Activated B cell treated with CpG ODN at 0.5 μM for 24 hours (primary cell): ENCODE measurements at regions not wholly inside any gene's neighbourhood (a gene's known extent, or its start where the extent isn't known, plus 50 kb on each side); places are given as distances from the start of the nearest gene placed in this dataset.

Experiments
- ATAC-seq: fragments of 200-7000 bp; cut with Tn5 transposase; one replicate; pipeline ENCODE4 v1.10.0; 2021; ENCODE audit warnings: low read depth, mild to moderate bottlenecking, moderate library complexity
- CTCF ChIA-PET: fragments of 350-600 bp; sonication (Branson Sonifier 250); formaldehyde crosslinking; loops from one replicate; lab custom pipeline; 2021; ENCODE audit warnings: antibody characterized with exemption; lab: Charles Lee
- POLR2A ChIA-PET: fragments of 350-600 bp; sonication (Branson Sonifier 250); formaldehyde crosslinking; loops from one replicate; lab custom pipeline; 2021; ENCODE audit warnings: antibody characterized with exemption; lab: Charles Lee
- DNase-seq: peaks from one replicate; pipeline ENCODE4 v3.0.0; 2022
- H3K27ac Mint-ChIP-seq: one replicate; pipeline ENCODE4 v1.8.0; 2020; ENCODE audit warnings: mixed read lengths
- H3K27me3 Mint-ChIP-seq: one replicate; pipeline ENCODE4 v1.8.0; 2021; ENCODE audit warnings: mixed read lengths
- H3K36me3 Mint-ChIP-seq: one replicate; pipeline ENCODE4 v1.8.0; 2021; ENCODE audit warnings: low read depth, mixed read lengths
- H3K4me1 Mint-ChIP-seq: one replicate; pipeline ENCODE4 v1.8.0; 2021; ENCODE audit warnings: mixed read lengths
- H3K4me3 Mint-ChIP-seq: one replicate; pipeline ENCODE4 v1.8.0; 2020; ENCODE audit warnings: mild to moderate bottlenecking, mixed read lengths
- H3K9me3 Mint-ChIP-seq: one replicate; pipeline ENCODE4 v1.8.0; 2020; ENCODE audit warnings: mixed read lengths
- intact Hi-C: fragments of 100-400 bp; cut with micrococcal nuclease; formaldehyde crosslinking; loops from one replicate; pipeline ENCODE4 v1.15.1; 2024
- TF ChIP-seq, protein P1 (sequence below): fragments of 200-600 bp; IDR thresholded peaks from one replicate; pipeline ENCODE4 v1.8.0; 2022; ENCODE audit warnings: antibody characterized with exemption, mild to moderate bottlenecking

DNA sequence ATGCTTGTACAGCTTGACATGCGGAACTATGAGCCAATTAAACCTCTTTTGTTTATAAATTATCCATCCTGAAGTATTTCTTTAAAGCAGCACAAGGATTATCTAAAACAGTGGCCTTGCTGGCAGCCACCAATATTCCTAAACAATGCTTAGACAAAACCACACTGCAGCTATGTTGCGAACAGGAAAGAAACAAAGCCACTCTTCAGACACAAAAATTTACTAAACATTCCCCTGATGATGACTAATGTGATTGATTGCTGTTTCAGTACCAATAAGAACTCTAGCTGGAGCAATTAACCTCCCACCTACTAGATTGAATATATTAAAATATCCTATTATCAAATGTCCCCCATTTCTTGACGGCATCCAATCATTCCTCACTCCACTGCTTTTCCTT, 325.8 kb upstream of the REG3G start:
- H3K9me3 Mint-ChIP-seq = peaks cover 6% of the 10 kb centered on the region
- no peak overlapping the region for H3K4me3 Mint-ChIP-seq
- TF ChIP-seq, protein P1, sequence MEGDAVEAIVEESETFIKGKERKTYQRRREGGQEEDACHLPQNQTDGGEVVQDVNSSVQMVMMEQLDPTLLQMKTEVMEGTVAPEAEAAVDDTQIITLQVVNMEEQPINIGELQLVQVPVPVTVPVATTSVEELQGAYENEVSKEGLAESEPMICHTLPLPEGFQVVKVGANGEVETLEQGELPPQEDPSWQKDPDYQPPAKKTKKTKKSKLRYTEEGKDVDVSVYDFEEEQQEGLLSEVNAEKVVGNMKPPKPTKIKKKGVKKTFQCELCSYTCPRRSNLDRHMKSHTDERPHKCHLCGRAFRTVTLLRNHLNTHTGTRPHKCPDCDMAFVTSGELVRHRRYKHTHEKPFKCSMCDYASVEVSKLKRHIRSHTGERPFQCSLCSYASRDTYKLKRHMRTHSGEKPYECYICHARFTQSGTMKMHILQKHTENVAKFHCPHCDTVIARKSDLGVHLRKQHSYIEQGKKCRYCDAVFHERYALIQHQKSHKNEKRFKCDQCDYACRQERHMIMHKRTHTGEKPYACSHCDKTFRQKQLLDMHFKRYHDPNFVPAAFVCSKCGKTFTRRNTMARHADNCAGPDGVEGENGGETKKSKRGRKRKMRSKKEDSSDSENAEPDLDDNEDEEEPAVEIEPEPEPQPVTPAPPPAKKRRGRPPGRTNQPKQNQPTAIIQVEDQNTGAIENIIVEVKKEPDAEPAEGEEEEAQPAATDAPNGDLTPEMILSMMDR = no peak
- intact Hi-C loops = no loop called here
- no peak for DNase-seq
- H3K36me3 Mint-ChIP-seq = no peaks in the 10 kb centered on the region
- ChIA-PET CTCF (no interaction called here), POLR2A (no interaction called here)
- no peaks in the 10 kb centered on the region for H3K27me3 Mint-ChIP-seq
- H3K27ac Mint-ChIP-seq = no peak overlapping the region
- ATAC-seq = no peak
- no peaks in the 10 kb centered on the region for H3K4me1 Mint-ChIP-seq

DNA sequence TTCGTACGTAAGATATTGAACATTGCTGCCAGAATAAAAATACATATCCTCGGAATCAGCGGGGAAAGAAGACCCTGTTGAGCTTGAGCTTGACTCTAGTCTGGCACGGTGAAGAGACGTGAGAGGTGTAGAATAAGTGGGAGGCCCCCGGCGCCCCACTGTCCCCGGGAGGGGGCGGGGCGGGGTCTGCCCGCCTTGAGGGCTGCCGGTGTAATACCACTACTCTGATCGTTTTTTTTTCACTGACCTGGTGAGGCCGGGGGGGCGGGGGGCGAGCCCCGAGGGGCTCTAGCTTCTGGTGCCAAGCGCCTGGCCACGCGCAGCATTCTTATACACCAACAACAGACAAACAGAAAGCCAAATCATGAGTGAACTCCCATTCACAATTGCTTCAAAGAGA, 324.0 kb upstream of the REG3G start:
- no peak overlapping the region for H3K4me3 Mint-ChIP-seq
- TF ChIP-seq, protein P1 = no peak
- H3K4me1 Mint-ChIP-seq = no peaks in the 10 kb centered on the region
- peaks cover 6% of the 10 kb centered on the region for H3K9me3 Mint-ChIP-seq
- no peaks in the 10 kb centered on the region for H3K36me3 Mint-ChIP-seq
- DNase-seq = no peak
- POLR2A ChIA-PET = no interaction called here
- CTCF ChIA-PET = no interaction called here
- H3K27me3 Mint-ChIP-seq = no peaks in the 10 kb centered on the region
- ATAC-seq = no peak
- intact Hi-C loops = no loop called here
- no peak overlapping the region for H3K27ac Mint-ChIP-seq

DNA sequence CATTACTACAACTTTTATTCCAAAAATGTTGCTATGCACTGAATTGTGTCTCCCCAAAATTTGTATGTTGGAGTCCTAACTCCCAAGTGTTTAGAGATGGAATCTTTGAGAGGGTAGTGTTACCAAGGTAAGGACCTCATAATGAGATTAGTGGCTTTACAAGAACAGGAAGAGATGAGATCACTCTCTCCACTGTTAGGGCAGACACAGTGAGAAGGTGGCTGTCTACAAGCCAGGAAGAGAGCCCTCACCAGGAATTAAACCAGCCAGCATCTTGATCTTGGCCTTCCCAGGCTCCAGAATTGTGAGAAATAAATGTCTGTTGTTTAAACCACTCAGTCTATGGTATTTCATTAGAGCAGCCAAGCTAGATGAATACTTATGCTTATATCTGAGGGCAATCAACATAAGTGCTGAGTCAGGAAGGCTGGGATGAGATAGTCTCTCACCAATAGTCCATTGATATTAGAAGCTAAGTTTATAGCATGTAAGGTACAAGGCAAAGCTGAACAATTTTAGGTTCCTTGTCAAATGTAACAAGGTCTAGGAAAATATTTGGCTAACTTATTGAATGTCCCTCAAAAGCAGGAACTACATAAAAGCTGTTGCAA, 317.6 kb upstream of the REG3G start:
- DNase-seq (no peak), ATAC-seq (no peak)
- CTCF ChIA-PET = no interaction called here

DNA sequence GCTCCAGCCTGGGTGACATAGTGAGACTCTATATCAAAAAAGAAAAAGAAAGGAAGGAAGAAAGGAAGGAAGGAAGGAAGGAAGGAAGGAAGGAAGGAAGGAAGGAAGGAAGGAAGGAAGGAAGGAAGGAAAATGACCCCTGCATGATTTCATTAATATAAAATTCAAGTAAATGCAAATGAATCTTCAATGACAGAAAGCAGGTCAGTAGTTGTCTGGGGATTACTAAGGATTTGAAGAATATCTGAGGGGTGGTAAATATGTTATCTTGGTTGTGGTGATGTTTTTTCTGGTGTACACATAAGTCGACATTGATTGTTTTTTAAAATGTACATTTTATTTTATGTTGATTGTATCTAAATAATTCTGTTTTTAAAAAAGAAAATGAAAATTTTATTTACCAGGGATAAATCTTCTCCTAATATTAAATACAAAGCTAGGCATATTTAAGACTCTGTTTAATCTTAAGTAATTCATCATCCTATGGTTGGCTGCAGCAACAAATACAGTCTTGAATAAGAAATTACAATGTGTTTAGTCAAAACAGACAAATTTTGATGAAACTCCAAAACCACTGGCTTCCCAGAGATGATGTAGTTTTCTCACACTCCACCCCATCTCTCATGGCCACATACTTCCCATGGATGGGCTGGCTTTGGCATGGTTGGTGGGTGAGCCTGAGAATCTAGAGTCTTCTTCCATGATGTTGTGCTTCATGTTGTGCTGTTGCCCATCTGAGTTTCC, 314.7 kb upstream of the REG3G start:
- H3K4me1 Mint-ChIP-seq = no peaks in the 10 kb centered on the region
- DNase-seq (no peak), ATAC-seq (no peak)
- ChIA-PET CTCF (no interaction called here), POLR2A (no interaction called here)
- H3K27me3 Mint-ChIP-seq = no peaks in the 10 kb centered on the region
- intact Hi-C loops = no loop called here
- no peak overlapping the region for H3K4me3 Mint-ChIP-seq
- no peak overlapping the region for H3K27ac Mint-ChIP-seq
- TF ChIP-seq, protein P1 = no peak
- peaks cover 3% of the 10 kb centered on the region for H3K9me3 Mint-ChIP-seq
- H3K36me3 Mint-ChIP-seq = no peaks in the 10 kb centered on the region

More for the DNA sequence above, 317.6 kb upstream of the REG3G start:
- no peaks in the 10 kb centered on the region for H3K36me3 Mint-ChIP-seq
- H3K9me3 Mint-ChIP-seq = peaks cover 3% of the 10 kb centered on the region
- no peak overlapping the region for H3K27ac Mint-ChIP-seq
- H3K4me3 Mint-ChIP-seq = no peak overlapping the region
- POLR2A ChIA-PET = no interaction called here
- no peaks in the 10 kb centered on the region for H3K4me1 Mint-ChIP-seq
- intact Hi-C loops = no loop called here
- no peaks in the 10 kb centered on the region for H3K27me3 Mint-ChIP-seq
- TF ChIP-seq, protein P1 = no peak

DNA sequence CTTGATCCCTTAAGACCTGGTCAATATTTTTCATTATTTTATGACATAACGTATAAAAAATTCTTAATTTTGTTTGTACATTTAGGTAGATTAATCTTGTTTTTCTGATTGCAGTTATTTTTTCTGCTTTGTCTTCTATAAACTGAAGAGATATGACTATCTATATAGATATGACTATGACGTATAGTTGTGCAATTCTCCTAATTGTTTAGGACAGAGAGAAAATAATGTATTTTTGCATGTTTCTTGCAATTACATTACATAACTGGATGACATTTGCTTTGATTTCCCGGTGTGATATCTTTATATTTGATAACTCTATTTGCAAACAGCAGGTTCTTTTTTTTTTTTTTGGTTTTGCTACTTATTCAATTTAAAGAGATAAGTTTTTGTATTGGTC, 310.2 kb upstream of the REG3G start:
- POLR2A ChIA-PET = no interaction called here

More for the DNA sequence above, 310.2 kb upstream of the REG3G start:
- H3K4me3 Mint-ChIP-seq = no peak overlapping the region
- intact Hi-C loops = no loop called here
- ATAC-seq (no peak), DNase-seq (no peak)
- H3K27me3 Mint-ChIP-seq = no peaks in the 10 kb centered on the region
- H3K9me3 Mint-ChIP-seq = no peaks in the 10 kb centered on the region
- H3K4me1 Mint-ChIP-seq = no peaks in the 10 kb centered on the region
- TF ChIP-seq, protein P1 = no peak
- H3K27ac Mint-ChIP-seq = no peak overlapping the region
- CTCF ChIA-PET = no interaction called here
- H3K36me3 Mint-ChIP-seq = no peaks in the 10 kb centered on the region
